ENCODE measurements at regions not wholly inside any gene's neighbourhood (a gene's known extent, or its start where the extent isn't known, plus 50 kb on each side); places are given as distances from the start of the nearest gene placed in this dataset.

GRCh38 chr12:18810537-18811253 lies 72.8 kb downstream of the CAPZA3 start:
- DNase-seq, result no peak
- Histone ChIP-seq H3K27ac (ENCODE audit: insufficient read depth in 1 of 2, low read depth in 1 of 2, low read length in 2 of 2, poor library complexity in 1 of 2, severe bottlenecking in 2 of 2) (no peak overlapping the region), H3K4me3 (ENCODE audit: control insufficient read depth in 1 of 7, extremely low read depth in 1 of 7, insufficient read depth in 4 of 7, low read depth in 2 of 7, low read length in 6 of 7) (no peak overlapping the region), H3K9me3 (ENCODE audit: control extremely low read depth in 1 of 5, control insufficient read depth in 4 of 5, insufficient read depth in 2 of 5, low read depth in 1 of 5, low read length in 4 of 5) (no peaks in the 10 kb centered on the region), H3K36me3 (ENCODE audit: control insufficient read depth in 4 of 4, insufficient read depth in 4 of 4, low read length in 3 of 4) (no peaks in the 10 kb centered on the region), H3K4me1 (ENCODE audit: control extremely low read depth in 1 of 4, control insufficient read depth in 4 of 4, insufficient read depth in 4 of 4, low read length in 3 of 4) (peaks cover 0 to 2% (median 0%) of the 10 kb centered on the region in 4 experiments), H3K27me3 (replicated peaks in 2 of 5; ENCODE audit: control insufficient read depth in 4 of 5, insufficient read depth in 5 of 5, low read length in 4 of 5) (no peaks in the 10 kb centered on the region)
- 100% methylated on average over 6 of the region's 10 CpGs for WGBS (ENCODE audit: insufficient coverage)
- CTCF ChIA-PET, result no interaction called here
- POLR2A ChIA-PET, result interaction anchor here (0.5 kb wide), 1 partner anchor 10 kb away, joined by 4 read pairs; no protein-coding TSS in a partner anchor

DNA sequence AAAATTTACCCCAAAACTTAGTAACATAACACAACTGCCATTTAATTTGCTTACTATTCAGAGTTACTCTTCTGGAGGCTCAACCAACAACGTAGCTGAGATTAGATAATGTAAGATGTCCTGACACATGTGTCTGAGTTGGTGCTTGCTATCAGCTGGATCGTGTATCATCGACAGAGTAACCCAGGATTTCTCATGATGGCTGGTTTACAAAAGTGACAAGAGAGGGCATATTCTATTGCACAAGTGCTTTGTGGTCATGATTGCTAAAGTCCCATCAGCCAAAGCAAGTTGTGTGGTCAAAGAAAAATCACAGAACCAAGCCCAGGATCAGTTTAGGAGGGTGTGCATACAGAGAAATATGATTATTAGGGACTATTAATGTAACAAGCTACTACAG lies 73.4 kb downstream of the CAPZA3 start:
- H3K4me1 ChIP-seq (ENCODE audit: control extremely low read depth in 1 of 4, control insufficient read depth in 4 of 4, insufficient read depth in 4 of 4, low read length in 3 of 4), result peaks cover 0 to 6% (median under 1%) of the 10 kb centered on the region in 4 experiments
- no peaks in the 10 kb centered on the region for H3K36me3 ChIP-seq (ENCODE audit: control insufficient read depth in 4 of 4, insufficient read depth in 4 of 4, low read length in 3 of 4)
- ChIA-PET POLR2A (interaction anchor here (0.5 kb wide), 1 partner anchor 9 kb away, joined by 4 read pairs; no protein-coding TSS in a partner anchor), CTCF (no interaction called here)
- H3K9me3 ChIP-seq (ENCODE audit: control extremely low read depth in 1 of 5, control insufficient read depth in 4 of 5, insufficient read depth in 2 of 5, low read depth in 1 of 5, low read length in 4 of 5), result no peaks in the 10 kb centered on the region
- H3K27me3 ChIP-seq (replicated peaks in 2 of 5; ENCODE audit: control insufficient read depth in 4 of 5, insufficient read depth in 5 of 5, low read length in 4 of 5), result no peaks in the 10 kb centered on the region
- no peak overlapping the region for H3K27ac ChIP-seq (ENCODE audit: insufficient read depth in 1 of 2, low read depth in 1 of 2, low read length in 2 of 2, poor library complexity in 1 of 2, severe bottlenecking in 2 of 2)
- H3K4me3 ChIP-seq (ENCODE audit: control insufficient read depth in 1 of 7, extremely low read depth in 1 of 7, insufficient read depth in 4 of 7, low read depth in 2 of 7, low read length in 6 of 7), result no peak overlapping the region
- WGBS (ENCODE audit: insufficient coverage), result 98% methylated on average over 3 of the region's 3 CpGs
- DNase-seq, result peak in 2 of 3 donors; percentile 28 to 36

DNA sequence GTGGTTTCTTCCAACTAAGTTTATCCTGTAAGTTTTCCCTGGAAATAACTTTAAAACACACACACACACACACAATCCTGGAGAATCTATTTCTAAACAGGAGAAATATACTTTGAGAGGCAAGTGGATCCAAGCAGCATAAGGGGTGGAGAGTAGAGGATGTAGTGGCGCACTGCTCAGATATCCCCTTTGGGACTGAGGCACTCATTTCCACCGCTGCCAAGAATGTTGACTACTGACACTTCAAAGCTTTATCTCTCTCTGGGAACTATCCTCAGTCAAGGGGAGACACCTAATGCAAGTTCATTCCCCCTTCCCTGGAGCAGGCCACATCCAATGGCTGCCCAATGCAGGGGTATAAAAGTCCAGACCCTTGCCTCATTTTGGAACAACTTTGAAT lies 75.8 kb downstream of the CAPZA3 start:
- Histone ChIP-seq H3K4me3 (ENCODE audit: control insufficient read depth in 1 of 7, extremely low read depth in 1 of 7, insufficient read depth in 4 of 7, low read depth in 2 of 7, low read length in 6 of 7) (no peak overlapping the region), H3K27me3 (replicated peaks in 2 of 5; ENCODE audit: control insufficient read depth in 4 of 5, insufficient read depth in 5 of 5, low read length in 4 of 5) (no peaks in the 10 kb centered on the region), H3K27ac (ENCODE audit: insufficient read depth in 1 of 2, low read depth in 1 of 2, low read length in 2 of 2, poor library complexity in 1 of 2, severe bottlenecking in 2 of 2) (no peak overlapping the region), H3K36me3 (ENCODE audit: control insufficient read depth in 4 of 4, insufficient read depth in 4 of 4, low read length in 3 of 4) (no peaks in the 10 kb centered on the region), H3K4me1 (ENCODE audit: control extremely low read depth in 1 of 4, control insufficient read depth in 4 of 4, insufficient read depth in 4 of 4, low read length in 3 of 4) (peaks cover 0 to 10% (median 3%) of the 10 kb centered on the region in 4 experiments), H3K9me3 (ENCODE audit: control extremely low read depth in 1 of 5, control insufficient read depth in 4 of 5, insufficient read depth in 2 of 5, low read depth in 1 of 5, low read length in 4 of 5) (no peaks in the 10 kb centered on the region)
- DNase-seq, result no peak
- WGBS (ENCODE audit: insufficient coverage), result 94% methylated on average over 2 of the region's 2 CpGs
- ChIA-PET POLR2A (interaction anchor here (0.5 kb wide), 1 partner anchor 1313 kb away, joined by 3 read pairs; no protein-coding TSS in a partner anchor), CTCF (interaction anchor here (2.3 kb wide), 1 partner anchor 10 kb away, joined by 5 read pairs; no protein-coding TSS in a partner anchor)

GRCh38 chr12:18818579-18819268 lies 80.8 kb downstream of the CAPZA3 start:
- Histone ChIP-seq H3K4me1 (ENCODE audit: control extremely low read depth in 1 of 4, control insufficient read depth in 4 of 4, insufficient read depth in 4 of 4, low read length in 3 of 4) (peaks cover 15 to 28% (median 15%) of the 10 kb centered on the region in 4 experiments), H3K27me3 (replicated peaks in 2 of 5; ENCODE audit: control insufficient read depth in 4 of 5, insufficient read depth in 5 of 5, low read length in 4 of 5) (no peaks in the 10 kb centered on the region), H3K9me3 (ENCODE audit: control extremely low read depth in 1 of 5, control insufficient read depth in 4 of 5, insufficient read depth in 2 of 5, low read depth in 1 of 5, low read length in 4 of 5) (no peaks in the 10 kb centered on the region), H3K27ac (ENCODE audit: insufficient read depth in 1 of 2, low read depth in 1 of 2, low read length in 2 of 2, poor library complexity in 1 of 2, severe bottlenecking in 2 of 2) (no peak overlapping the region), H3K4me3 (ENCODE audit: control insufficient read depth in 1 of 7, extremely low read depth in 1 of 7, insufficient read depth in 4 of 7, low read depth in 2 of 7, low read length in 6 of 7) (no peak overlapping the region), H3K36me3 (ENCODE audit: control insufficient read depth in 4 of 4, insufficient read depth in 4 of 4, low read length in 3 of 4) (no peaks in the 10 kb centered on the region)
- no peak for DNase-seq
- ChIA-PET POLR2A (no interaction called here), CTCF (no interaction called here)
- WGBS (ENCODE audit: insufficient coverage), result 87% methylated on average over 3 of the region's 6 CpGs

DNA sequence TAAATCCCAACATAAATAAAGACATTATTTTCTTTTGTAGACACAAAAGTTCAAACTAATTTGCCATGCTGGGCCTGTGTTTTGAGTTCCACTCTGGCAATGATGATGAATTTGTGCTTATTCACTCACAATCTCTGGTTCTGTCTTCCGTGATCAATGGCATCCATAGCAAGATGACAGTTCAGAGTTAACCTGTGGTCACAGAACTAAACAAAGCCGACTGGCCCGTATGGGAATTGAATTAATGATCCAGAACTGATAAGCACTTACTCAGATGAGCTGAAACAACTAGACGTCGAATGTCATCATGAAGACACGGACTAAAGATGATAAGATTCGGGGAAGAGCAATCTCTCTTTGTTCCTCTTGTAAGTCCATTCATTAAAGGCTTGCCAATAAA lies 81.6 kb downstream of the CAPZA3 start:
- ChIA-PET CTCF (interaction anchor here (2.4 kb wide), 1 partner anchor 12 kb away, joined by 9 read pairs; no protein-coding TSS in a partner anchor), POLR2A (no interaction called here)
- 93% methylated on average over 7 of the region's 7 CpGs for WGBS (ENCODE audit: insufficient coverage)
- H3K4me1 ChIP-seq (ENCODE audit: control extremely low read depth in 1 of 4, control insufficient read depth in 4 of 4, insufficient read depth in 4 of 4, low read length in 3 of 4), result peaks cover 17 to 30% (median 20%) of the 10 kb centered on the region in 4 experiments
- H3K27ac ChIP-seq (ENCODE audit: insufficient read depth in 1 of 2, low read depth in 1 of 2, low read length in 2 of 2, poor library complexity in 1 of 2, severe bottlenecking in 2 of 2), result no peak overlapping the region
- no peaks in the 10 kb centered on the region for H3K36me3 ChIP-seq (ENCODE audit: control insufficient read depth in 4 of 4, insufficient read depth in 4 of 4, low read length in 3 of 4)
- no peak for DNase-seq
- no peaks in the 10 kb centered on the region for H3K27me3 ChIP-seq (replicated peaks in 2 of 5; ENCODE audit: control insufficient read depth in 4 of 5, insufficient read depth in 5 of 5, low read length in 4 of 5)
- no peak overlapping the region for H3K4me3 ChIP-seq (ENCODE audit: control insufficient read depth in 1 of 7, extremely low read depth in 1 of 7, insufficient read depth in 4 of 7, low read depth in 2 of 7, low read length in 6 of 7)
- H3K9me3 ChIP-seq (ENCODE audit: control extremely low read depth in 1 of 5, control insufficient read depth in 4 of 5, insufficient read depth in 2 of 5, low read depth in 1 of 5, low read length in 4 of 5), result no peaks in the 10 kb centered on the region

DNA sequence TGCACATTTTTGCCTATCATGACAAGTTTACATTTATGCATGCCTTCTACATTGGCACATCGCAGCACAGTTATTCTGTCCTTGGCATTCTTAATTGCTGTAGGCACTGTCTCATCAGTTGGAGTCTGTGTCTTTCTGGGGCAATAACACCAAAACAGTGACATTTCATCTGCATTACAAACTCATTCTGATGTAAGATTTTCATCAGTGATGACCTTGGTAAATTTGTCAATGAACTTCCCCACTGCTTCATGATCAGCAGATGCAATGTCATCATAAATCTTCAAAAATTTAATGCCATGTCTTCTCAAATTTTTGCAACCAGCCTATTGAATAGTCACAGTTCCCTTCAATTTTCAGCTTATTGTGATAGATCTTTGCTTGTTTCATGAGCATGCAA lies 85.5 kb downstream of the CAPZA3 start:
- Histone ChIP-seq H3K36me3 (ENCODE audit: control insufficient read depth in 4 of 4, insufficient read depth in 4 of 4, low read length in 3 of 4) (no peaks in the 10 kb centered on the region), H3K27ac (ENCODE audit: insufficient read depth in 1 of 2, low read depth in 1 of 2, low read length in 2 of 2, poor library complexity in 1 of 2, severe bottlenecking in 2 of 2) (no peak overlapping the region), H3K27me3 (replicated peaks in 2 of 5; ENCODE audit: control insufficient read depth in 4 of 5, insufficient read depth in 5 of 5, low read length in 4 of 5) (no peaks in the 10 kb centered on the region), H3K4me1 (ENCODE audit: control extremely low read depth in 1 of 4, control insufficient read depth in 4 of 4, insufficient read depth in 4 of 4, low read length in 3 of 4) (peaks cover 17 to 31% (median 26%) of the 10 kb centered on the region in 4 experiments), H3K4me3 (ENCODE audit: control insufficient read depth in 1 of 7, extremely low read depth in 1 of 7, insufficient read depth in 4 of 7, low read depth in 2 of 7, low read length in 6 of 7) (no peak overlapping the region), H3K9me3 (ENCODE audit: control extremely low read depth in 1 of 5, control insufficient read depth in 4 of 5, insufficient read depth in 2 of 5, low read depth in 1 of 5, low read length in 4 of 5) (peaks cover 0 to 8% (median 0%) of the 10 kb centered on the region in 5 experiments)
- no CpG with 5 or more reads among the region's 1 CpG for WGBS (ENCODE audit: insufficient coverage)
- DNase-seq, result peak in 2 of 3 donors; percentile 48 to 60
- ChIA-PET CTCF (interaction anchor here (0.8 to 1.7 kb wide), 3 partner anchors 10 to 310 kb away, joined by 3 to 5 read pairs (median 3); no protein-coding TSS in a partner anchor), POLR2A (interaction anchor here (0.7 kb wide), 1 partner anchor 27 kb away, joined by 4 read pairs; no protein-coding TSS in a partner anchor)
